RPMI7951 (cell line): ENCODE measurements at regions not wholly inside any gene's neighbourhood (a gene's known extent, or its start where the extent isn't known, plus 50 kb on each side); places are given as distances from the start of the nearest gene placed in this dataset.

Experiments
- DNase-seq: peaks from one replicate; pipeline ENCODE4 v3.0.0-alpha.2; 2012; ENCODE audit warnings: low read depth

DNA sequence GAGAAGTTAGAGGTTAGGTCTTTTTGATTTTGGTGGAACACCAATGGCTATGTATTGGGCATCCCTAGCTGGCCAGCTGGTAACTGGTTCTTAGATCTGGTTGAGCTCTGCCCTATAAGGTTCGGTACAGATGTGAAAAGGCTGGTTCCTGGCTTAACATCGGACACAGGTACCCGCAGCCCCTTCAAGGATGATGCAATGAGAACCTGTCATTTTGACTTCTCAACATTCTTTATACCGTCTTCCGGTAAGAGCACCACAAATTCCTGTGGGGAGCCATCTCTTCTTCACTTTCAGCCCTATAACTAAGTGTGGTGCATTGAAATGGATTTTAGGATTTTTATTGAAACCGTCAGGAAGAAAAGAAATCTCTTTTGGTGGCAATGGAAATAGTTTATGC is 222.8 kb downstream of the ADAMTS9 start:
- no peak for DNase-seq

DNA sequence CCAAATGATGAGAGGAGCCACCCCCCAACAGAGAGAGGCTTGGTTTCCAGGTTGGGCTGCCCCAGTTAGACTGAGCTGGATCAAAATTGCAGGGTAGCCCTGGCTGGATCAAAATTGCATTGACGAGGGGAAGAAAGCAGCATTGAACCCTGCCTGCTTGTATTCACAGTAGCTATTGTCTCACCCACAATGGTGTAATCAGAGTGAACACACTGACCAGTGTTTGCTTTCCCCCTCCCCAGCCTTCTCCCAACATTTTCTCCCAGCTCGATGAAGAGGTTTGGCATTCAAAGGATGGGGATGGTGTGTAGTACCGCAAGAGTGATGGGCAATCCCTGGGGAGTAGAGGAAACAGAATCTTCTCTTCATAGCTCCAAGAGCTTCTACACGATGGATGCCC is 223.8 kb downstream of the ADAMTS9 start:
- DNase-seq = no peak

- peak; percentile 83 for DNase-seq
Measured at GRCh38 chr3:64462203-64462602, 225.6 kb downstream of the ADAMTS9 start.

DNA sequence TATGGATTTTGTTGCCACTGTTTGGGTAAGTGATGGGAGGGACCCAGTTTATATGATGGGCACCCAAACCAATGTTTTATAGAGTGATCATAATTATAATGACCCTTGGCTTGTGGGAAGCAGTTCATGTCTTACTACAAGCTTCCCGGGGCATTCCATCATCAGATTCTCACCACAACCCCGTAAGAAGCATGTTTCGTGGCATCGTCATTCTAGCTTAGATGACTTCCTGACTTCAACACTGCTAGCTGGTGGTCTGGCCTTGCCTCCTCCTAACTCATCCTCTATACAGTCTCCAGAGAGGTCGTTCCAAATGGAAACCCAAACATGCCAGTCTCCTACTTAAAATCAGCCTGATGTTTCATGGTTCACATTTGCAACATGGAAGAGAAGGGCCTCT is 226.9 kb downstream of the ADAMTS9 start:
- peak; percentile 85 for DNase-seq

DNA sequence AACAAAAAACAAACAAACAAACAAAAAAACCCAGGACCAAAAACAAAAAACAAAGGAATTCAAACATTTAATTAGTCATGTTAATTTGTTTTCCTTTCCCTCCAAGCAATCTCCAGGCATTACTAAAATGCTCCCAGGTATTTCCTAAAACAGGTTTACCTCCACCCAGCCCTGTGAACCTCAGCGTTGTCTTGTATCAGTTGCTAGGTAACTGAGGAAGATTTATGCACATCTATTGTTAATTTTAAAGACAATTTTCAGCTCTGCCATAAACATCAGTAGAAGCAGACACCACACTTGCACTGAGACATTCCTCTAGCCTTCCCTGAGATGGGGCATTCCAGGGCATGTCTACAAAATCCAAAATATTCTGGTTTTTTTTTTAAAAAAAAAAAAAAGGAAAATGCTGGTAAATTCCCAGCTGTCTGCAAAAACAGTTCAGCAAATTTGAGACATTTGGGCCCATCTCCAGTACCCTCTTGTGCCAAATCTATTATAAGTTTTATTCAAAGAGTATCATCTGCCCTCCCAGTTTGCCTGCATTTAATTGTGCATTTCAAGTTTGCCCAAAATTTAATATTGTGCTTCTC is 227.6 kb downstream of the ADAMTS9 start:
- no peak for DNase-seq

GRCh38 chr3:64459711-64460110 is 228.1 kb downstream of the ADAMTS9 start:
- no peak for DNase-seq

DNA sequence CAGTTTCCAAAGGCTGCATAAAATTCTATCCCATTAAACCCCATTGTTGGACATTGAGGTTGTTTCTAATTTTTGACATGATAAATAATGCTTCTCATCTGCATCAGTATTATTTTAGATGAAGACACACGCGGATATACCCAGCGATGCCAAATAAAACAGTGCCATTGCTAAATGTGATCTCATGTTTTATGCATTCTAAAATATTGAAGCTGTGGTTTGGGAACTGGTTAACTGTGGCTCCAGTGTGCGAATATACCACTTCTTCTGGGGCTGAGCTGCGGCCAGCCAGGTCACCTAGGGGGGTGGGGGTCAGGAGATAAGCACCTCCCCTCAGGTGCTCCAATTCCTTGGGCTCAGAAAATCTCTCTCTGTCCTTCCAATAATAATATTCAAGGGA is 230.0 kb downstream of the ADAMTS9 start:
- no peak for DNase-seq

GRCh38 chr3:64456674-64457073 is 231.1 kb downstream of the ADAMTS9 start:
- peak; percentile 61 for DNase-seq

DNA sequence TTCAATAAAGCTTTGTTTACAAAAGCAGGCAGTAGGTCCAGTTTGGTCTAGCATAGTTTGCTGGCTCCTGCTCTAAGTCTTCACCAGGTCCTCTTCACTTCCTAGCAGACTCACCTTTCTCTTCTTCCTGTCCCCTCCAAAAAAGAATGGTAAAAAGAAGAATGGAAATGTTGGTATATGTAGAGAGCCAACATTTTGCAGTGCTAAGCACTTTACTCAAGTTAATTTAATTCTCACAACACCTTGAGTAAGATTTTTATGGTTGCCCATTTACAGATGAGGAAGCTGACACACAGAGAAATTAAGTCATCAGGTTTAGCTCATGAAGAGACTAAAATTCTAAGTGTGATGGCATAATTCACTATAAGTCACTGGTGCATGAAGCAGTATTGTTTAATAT is 230.1 kb upstream of the PRICKLE2 start:
- no peak for DNase-seq

GRCh38 chr3:64454768-64455167 is 229.5 kb upstream of the PRICKLE2 start:
- DNase-seq = no peak

- DNase-seq = peak; percentile 42
Measured at GRCh38 chr3:64454179-64454578, 228.9 kb upstream of the PRICKLE2 start.

GRCh38 chr3:64451283-64452012 is 226.2 kb upstream of the PRICKLE2 start:
- DNase-seq = no peak

GRCh38 chr3:64450396-64450956 is 225.2 kb upstream of the PRICKLE2 start:
- no peak for DNase-seq

DNA sequence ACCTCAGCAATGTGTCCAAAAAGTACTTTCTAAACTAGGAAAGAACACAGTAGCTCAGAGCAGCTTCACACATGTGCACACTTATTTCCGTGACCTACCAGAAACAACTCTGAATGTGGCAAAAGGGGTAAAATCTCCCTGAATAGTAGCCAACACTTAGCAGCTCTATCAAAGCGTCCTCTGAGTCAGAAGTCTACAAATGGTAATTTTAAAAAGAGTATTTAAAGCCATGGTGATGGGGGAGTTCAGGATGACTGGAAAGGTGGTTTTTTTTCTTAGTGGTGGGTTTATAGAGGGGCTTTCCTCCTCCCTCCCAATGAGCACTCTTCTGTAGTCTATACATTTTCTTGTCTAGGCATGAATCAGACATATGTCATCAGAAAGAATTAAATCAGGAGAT is 223.8 kb upstream of the PRICKLE2 start:
- DNase-seq = no peak

DNA sequence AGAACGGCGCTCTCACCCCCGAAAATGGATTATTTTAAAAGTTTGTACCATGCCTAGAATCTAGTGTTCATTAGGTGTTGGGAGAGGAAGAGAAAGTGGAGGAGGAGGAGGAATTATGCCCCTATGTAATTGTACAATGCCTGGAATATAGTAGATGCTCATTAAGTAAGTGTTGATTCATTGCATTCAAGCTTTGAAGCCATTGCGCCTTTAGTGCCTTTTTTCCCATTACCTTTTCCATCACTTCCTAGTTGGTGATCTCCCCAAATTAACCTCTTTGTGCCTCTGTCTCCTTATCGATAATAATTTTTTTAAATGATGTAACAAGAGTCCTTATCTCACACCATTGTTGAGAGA is 220.7 kb upstream of the PRICKLE2 start:
- DNase-seq = no peak

DNA sequence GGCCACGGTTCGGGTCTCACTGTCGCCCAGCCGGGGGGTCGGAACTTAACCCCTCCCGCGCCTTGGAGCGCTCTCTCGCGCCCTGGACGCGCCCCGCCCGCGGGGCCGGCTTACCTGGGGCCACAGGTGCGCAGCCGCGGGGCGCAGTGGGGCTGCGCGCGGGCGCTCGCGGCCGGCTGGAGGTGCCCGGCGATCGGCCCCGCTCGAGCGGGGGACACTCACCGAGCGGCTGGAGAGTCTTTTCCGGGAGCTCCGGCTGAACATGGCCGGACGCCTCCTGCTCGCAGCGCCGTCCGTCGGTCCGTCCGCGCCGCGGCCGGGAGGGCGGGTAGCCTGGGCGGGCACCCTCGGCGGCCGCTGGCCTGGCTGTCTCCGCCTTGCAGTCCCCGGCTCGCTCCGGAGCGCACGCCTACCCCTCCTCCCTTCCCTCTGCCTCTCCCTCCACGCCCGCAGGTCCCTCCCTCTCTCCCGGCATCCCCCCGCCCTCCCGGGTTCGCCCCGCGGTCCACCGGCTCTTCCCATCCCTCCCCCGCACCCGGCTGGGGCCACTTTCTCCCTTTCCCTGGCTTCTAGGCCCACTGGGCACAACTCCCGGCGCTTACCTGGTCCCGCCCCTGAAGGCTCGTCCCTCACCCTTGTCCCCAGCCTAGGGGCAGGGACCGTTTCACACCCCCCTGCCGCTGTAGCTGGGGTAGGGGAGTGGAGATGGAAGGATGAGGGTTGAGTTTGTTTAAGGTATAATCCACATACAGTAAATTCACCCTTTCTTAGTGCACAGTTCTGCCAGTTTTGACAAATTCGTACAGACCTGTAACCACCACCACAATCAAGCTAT is 220.1 kb upstream of the PRICKLE2 start:
- peak; percentile 46 for DNase-seq

DNA sequence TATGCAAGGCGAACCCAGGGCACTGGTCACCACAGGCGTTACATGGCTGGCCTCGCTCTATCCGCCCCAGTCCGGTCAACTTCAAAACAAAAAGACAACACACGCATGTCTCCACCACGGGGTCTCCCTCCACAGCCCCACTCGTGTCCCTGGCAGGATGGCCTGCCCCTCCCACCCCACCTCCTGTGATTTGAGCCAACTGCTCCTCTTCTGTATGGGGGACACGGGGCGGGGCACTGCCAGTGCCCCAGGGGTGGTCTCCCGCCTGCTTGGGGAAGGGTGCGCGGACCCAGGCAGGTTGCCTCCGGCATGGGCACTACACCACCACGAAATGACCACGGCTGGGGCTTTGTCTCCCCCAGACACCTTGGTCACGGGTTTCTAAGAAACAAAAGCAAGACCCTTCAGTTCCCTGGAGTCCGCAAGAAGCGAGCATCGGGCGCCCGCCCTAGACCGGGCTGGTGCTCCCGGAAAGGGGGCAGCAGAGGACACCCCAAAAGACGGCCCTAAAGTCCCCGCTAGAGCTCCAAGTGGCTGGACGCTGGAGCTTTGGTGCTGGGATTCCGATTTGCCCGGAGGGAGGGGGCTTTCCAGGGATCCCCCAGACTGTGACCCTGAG is 219.3 kb upstream of the PRICKLE2 start:
- no peak for DNase-seq

GRCh38 chr3:64443546-64444381 is 218.5 kb upstream of the PRICKLE2 start:
- peak; percentile 92 for DNase-seq

- no peak for DNase-seq
Measured at GRCh38 chr3:64441861-64442260, 216.6 kb upstream of the PRICKLE2 start.

DNA sequence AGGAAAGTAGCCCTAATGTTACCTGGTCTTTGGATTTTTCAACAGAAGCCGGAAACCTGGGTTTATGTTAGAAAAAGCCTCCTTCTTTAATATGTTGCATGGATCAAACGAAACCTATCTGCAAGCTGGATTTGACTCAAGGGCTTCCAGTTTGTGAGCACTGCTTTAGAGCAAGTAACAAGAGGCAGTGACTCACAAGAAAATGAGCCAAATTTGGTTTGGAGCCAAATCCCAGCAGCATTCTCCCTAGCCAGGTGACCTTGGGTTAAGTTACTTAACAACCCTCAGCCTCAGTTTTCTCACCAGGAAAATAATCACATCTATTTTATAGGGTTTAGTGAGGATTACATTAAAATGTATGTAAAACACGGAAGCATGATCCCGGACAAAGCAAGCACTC is 215.2 kb upstream of the PRICKLE2 start:
- DNase-seq = peak; percentile 82

GRCh38 chr3:64438812-64439211 is 213.5 kb upstream of the PRICKLE2 start:
- DNase-seq = no peak
